Upper lobe of right lung (tissue), 1 donor: ENCODE measurements at regions not wholly inside any gene's neighbourhood (a gene's known extent, or its start where the extent isn't known, plus 50 kb on each side); places are given as distances from the start of the nearest gene placed in this dataset.

Experiments used
- ATAC-seq: fragments of 200-7000 bp; cut with Tn5 transposase; one replicate; pipeline ENCODE4 v1.9.1; 2020; ENCODE audit warnings: mild to moderate bottlenecking, moderate library complexity
- DNase-seq: peaks from one replicate; pipeline ENCODE4 v3.0.0-alpha.2; 2020
- H3K27ac ChIP-seq: fragments of 200-600 bp; one replicate; pipeline ENCODE4 v1.8.0; 2022
- H3K27me3 ChIP-seq: fragments of 200-600 bp; one replicate; pipeline ENCODE4 v1.8.0; 2022; ENCODE audit warnings: mild to moderate bottlenecking
- H3K36me3 ChIP-seq: fragments of 200-600 bp; one replicate; pipeline ENCODE4 v1.8.0; 2022
- H3K4me1 ChIP-seq: fragments of 200-600 bp; one replicate; pipeline ENCODE4 v1.8.0; 2022
- H3K4me3 ChIP-seq: fragments of 200-600 bp; one replicate; pipeline ENCODE4 v1.8.0; 2022; ENCODE audit warnings: mild to moderate bottlenecking
- H3K9me3 ChIP-seq: fragments of 200-600 bp; one replicate; pipeline ENCODE4 v1.8.0; 2022
- CTCF ChIP-seq: fragments of 200-600 bp; IDR thresholded peaks from one replicate; pipeline ENCODE4 v1.8.0; 2022; ENCODE audit warnings: antibody characterized with exemption
- intact Hi-C: fragments of 100-400 bp; cut with DNase I; formaldehyde crosslinking; loops from one replicate; pipeline ENCODE4 v1.11.0; 2022
- donor health status: DM: no; HTN: yes; CAD: no; lungs with severe emphysema.

DNA sequence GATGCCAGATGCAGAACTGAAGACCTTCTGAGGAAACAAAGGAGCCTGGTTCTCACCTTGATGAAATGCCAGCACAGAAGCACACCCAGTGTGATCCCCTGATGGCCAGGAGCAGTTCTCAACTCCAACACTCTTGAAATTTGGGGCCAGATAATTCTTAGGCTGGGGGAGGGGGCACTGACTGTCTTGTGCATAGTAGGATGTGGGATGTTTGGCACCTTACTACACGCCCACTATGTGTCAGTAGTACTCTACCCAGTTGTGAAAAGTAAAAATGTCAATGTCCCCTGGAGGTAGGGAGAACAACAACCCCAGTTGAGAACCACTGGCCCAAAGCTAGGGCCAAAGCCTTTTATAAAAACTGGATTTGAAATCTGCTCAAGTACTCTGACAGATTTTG, 398.3 kb upstream of the ARID1B start:
- no peak for TF ChIP-seq CTCF
- Histone ChIP-seq H3K4me1 (peaks cover 4% of the 10 kb centered on the region), H3K4me3 (no peak overlapping the region), H3K36me3 (no peaks in the 10 kb centered on the region), H3K27me3 (no peaks in the 10 kb centered on the region), H3K9me3 (no peaks in the 10 kb centered on the region), H3K27ac (no peak overlapping the region)
- intact Hi-C loops: no loop called here
- no peak for DNase-seq
- ATAC-seq: no peak

- H3K4me1 ChIP-seq: peaks cover 4% of the 10 kb centered on the region
- H3K27me3 ChIP-seq: no peaks in the 10 kb centered on the region
- no peaks in the 10 kb centered on the region for H3K36me3 ChIP-seq
- no peak for DNase-seq
- no peaks in the 10 kb centered on the region for H3K9me3 ChIP-seq
- intact Hi-C loops: no loop called here
- H3K27ac ChIP-seq: no peak overlapping the region
- ATAC-seq: no peak
- TF ChIP-seq CTCF: no peak
- no peak overlapping the region for H3K4me3 ChIP-seq
These were observed 401.1 kb upstream of the ARID1B start for GRCh38 chr6:156376091-156376490.

GRCh38 chr6:156359912-156360311, 417.3 kb upstream of the ARID1B start:
- H3K27me3 ChIP-seq: no peaks in the 10 kb centered on the region
- intact Hi-C loops: no loop called here
- no peak overlapping the region for H3K27ac ChIP-seq
- no peak overlapping the region for H3K4me3 ChIP-seq
- no peaks in the 10 kb centered on the region for H3K4me1 ChIP-seq
- no peaks in the 10 kb centered on the region for H3K36me3 ChIP-seq
- ATAC-seq (no peak), DNase-seq (no peak)
- no peaks in the 10 kb centered on the region for H3K9me3 ChIP-seq
- TF ChIP-seq CTCF: no peak

DNA sequence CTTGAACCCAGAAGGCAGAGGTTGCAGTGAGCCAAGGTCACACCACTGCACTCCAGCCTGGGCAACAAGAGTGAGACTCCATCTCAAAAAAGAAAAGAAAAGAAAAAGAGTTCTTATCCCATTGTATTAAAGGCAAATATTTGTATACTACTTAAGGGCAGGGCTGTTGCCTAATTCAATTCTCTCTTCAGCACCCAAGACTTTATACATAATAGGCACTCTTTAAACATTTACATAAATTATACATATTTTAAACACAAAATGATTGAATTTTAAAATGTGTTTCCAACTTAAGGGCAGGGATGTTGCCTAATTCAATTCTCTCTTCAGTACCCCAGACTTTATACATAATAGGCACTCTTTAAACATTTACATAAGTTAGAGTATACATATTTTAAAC, 424.3 kb upstream of the ARID1B start:
- Histone ChIP-seq H3K4me1 (no peaks in the 10 kb centered on the region), H3K27me3 (no peaks in the 10 kb centered on the region), H3K4me3 (no peak overlapping the region), H3K36me3 (no peaks in the 10 kb centered on the region), H3K9me3 (no peaks in the 10 kb centered on the region), H3K27ac (no peak overlapping the region)
- TF ChIP-seq CTCF: no peak
- intact Hi-C loops: no loop called here
- DNase-seq (no peak), ATAC-seq (no peak)

GRCh38 chr6:156351346-156351966, 425.7 kb upstream of the ARID1B start:
- H3K9me3 ChIP-seq: no peaks in the 10 kb centered on the region
- no peaks in the 10 kb centered on the region for H3K36me3 ChIP-seq
- DNase-seq: no peak
- no peak overlapping the region for H3K27ac ChIP-seq
- H3K4me3 ChIP-seq: no peak overlapping the region
- TF ChIP-seq CTCF: no peak
- intact Hi-C loops: no loop called here
- ATAC-seq: no peak
- H3K27me3 ChIP-seq: no peaks in the 10 kb centered on the region
- H3K4me1 ChIP-seq: no peaks in the 10 kb centered on the region

GRCh38 chr6:156350337-156350736, 426.8 kb upstream of the ARID1B start:
- H3K27ac ChIP-seq: no peak overlapping the region
- DNase-seq (no peak), ATAC-seq (no peak)
- no peak for TF ChIP-seq CTCF
- H3K4me3 ChIP-seq: no peak overlapping the region
- H3K4me1 ChIP-seq: no peaks in the 10 kb centered on the region
- intact Hi-C loops: no loop called here
- no peaks in the 10 kb centered on the region for H3K9me3 ChIP-seq
- no peaks in the 10 kb centered on the region for H3K36me3 ChIP-seq
- H3K27me3 ChIP-seq: no peaks in the 10 kb centered on the region
